ENCODE measurements at regions not wholly inside any gene's neighbourhood (a gene's known extent, or its start where the extent isn't known, plus 50 kb on each side); places are given as distances from the start of the nearest gene placed in this dataset.

DNA sequence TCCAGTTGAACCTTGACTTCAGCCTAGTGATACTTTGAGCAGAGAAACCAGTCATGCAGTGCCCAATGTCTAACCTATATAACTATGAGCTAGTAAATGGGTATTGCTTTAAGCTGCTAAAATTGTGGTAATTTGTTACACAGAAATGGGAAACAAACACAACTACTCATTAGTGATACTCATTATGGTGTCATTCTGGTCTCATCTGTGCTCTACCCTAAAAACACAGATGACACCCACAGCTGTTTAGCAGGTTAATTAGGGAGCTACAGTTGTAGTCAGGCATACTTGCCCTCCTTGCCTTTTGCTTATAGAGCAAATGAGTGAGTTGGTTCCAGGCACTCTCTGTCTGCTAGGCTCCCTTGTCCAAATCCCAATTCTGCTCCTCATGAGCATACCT lies 50.0 kb upstream of the ATF7IP start:
- no peak for DNase-seq (ENCODE audit: extremely low spot score, insufficient read length, low read depth)

More for the DNA sequence above, 50.0 kb upstream of the ATF7IP start:
- FAIRE-seq, result no peak

Data from GM18507 (cell line).